Effector memory CD8-positive, alpha-beta T cell (primary cell): ENCODE measurements at regions not wholly inside any gene's neighbourhood (a gene's known extent, or its start where the extent isn't known, plus 50 kb on each side); places are given as distances from the start of the nearest gene placed in this dataset.
"Not testable (repeated sequence)": the region's sequence is repeated elsewhere in the genome, so short reads cannot be mapped to it uniquely, and the experiment has no call there.

Experiments used
- ATAC-seq: fragments of 150-1000 bp; cut with Tn5 transposase; replicated peaks from 2 replicates; pipeline ENCODE4 v1.10.0; 2021; ENCODE audit warnings: mild to moderate bottlenecking, moderate library complexity
- DNase-seq, 3 experiments: peaks; one replicate each; pipeline ENCODE4 v3.0.0; 2021
- H3K27ac Mint-ChIP-seq, 2 donors: one replicate each; pipeline ENCODE4 v1.8.0; 2022; ENCODE audit warnings: mild to moderate bottlenecking in 2 of 2, mixed read lengths in 2 of 2, moderate library complexity in 2 of 2
- H3K27me3 Mint-ChIP-seq, 2 donors: one replicate each; pipeline ENCODE4 v1.8.0; 2022; ENCODE audit warnings: mixed read lengths in 2 of 2
- H3K36me3 Mint-ChIP-seq: one replicate; pipeline ENCODE4 v1.8.0; 2022; ENCODE audit warnings: mild to moderate bottlenecking, moderate library complexity, mixed read lengths; ENCODE audit not compliant: insufficient read depth
- H3K4me1 Mint-ChIP-seq, 2 donors: one replicate each; pipeline ENCODE4 v1.8.0; 2022; ENCODE audit warnings: low read depth in 2 of 2, mixed read lengths in 2 of 2
- H3K4me3 Mint-ChIP-seq, 2 donors: one replicate each; pipeline ENCODE4 v1.8.0; 2022; ENCODE audit warnings: mild to moderate bottlenecking in 2 of 2, mixed read lengths in 2 of 2, moderate library complexity in 2 of 2
- H3K9me3 Mint-ChIP-seq, 2 donors: one replicate each; pipeline ENCODE4 v1.8.0; 2022; ENCODE audit warnings: mixed read lengths in 2 of 2

DNA sequence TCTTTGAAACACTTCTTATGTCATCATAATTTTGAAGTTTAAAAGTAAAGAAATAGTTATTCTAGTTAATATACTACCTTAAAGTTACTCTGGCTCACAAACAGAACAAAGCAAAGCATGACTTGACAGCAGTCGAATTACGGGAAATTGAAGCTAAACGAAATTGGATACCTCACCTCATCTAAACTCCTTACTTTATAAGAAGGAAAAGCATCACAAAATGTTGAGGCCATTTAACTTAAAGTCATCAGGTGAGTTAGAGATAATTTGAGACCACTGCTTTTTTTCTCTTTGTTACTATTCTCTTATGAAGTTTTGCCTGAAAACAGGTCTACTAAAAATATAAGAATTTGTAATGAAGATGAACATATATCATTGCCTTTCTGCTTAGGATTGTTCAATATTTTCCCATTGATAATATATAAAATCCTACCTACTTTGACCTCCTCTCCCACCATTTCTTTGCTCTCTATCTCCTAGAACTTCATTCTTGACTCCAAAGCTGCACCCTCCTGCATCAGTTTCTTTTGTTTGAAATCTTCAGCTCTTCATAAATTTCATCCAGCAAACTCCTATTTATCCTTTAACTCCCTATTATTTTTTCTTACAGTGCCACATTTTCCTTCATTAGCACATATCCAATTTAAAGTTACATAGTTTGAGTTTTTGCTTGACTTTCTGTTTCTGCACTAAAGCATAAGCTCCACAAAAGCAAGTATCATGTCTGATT is 510.7 kb upstream of the ZNF337 start:
- ATAC-seq (no peak), DNase-seq (no peak)
- no peaks in the 10 kb centered on the region for H3K9me3 Mint-ChIP-seq
- H3K27me3 Mint-ChIP-seq, result peaks cover 23 to 38% of the 10 kb centered on the region in 2 donors
- H3K36me3 Mint-ChIP-seq, result no peaks in the 10 kb centered on the region
- no peak overlapping the region for H3K27ac Mint-ChIP-seq
- no peaks in the 10 kb centered on the region for H3K4me1 Mint-ChIP-seq
- peak overlapping the region in 1 of 2 donors; percentile 3 for H3K4me3 Mint-ChIP-seq

DNA sequence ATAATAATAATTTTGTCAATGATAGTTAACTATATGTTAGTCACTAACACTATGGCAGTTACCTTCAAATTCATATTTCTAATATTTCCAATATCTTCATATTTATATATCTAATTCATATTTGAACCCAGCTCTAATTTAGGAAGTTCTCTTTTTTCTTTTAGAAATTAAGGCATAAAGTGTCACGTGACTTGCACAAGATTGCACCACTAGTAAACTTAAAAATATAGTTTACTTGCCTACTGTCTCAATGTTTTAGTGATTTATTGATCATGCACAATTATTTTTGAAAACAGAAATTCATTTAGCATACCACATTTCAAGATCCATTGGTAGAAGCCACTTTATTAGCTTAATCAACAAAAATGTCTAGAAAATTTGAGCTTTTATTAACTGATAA is 508.7 kb upstream of the ZNF337 start:
- no peak for DNase-seq
- peaks cover 0 to 4% of the 10 kb centered on the region in 2 donors for H3K9me3 Mint-ChIP-seq
- no peaks in the 10 kb centered on the region for H3K36me3 Mint-ChIP-seq
- H3K27ac Mint-ChIP-seq, result no peak overlapping the region
- no peak overlapping the region for H3K4me3 Mint-ChIP-seq
- no peak for ATAC-seq
- H3K27me3 Mint-ChIP-seq, result peaks cover 22 to 31% of the 10 kb centered on the region in 2 donors
- H3K4me1 Mint-ChIP-seq, result no peaks in the 10 kb centered on the region

DNA sequence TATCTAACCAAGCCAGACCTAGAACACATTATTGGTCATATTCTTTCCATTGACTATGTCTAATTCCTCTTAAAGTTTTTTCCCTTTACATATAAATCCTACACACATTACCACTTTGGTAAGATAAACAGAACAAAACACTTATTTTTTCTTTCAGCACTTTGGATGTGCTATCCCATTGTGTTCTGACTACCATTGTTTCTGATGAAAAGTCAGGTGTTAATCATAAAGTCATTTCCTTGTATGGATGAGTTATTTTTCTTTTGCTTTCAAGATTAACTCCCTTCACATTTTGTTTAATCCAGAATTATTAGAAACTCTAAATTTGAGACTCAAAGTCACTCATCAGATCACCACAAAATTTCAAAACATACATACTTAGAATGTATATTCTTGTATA is 504.4 kb upstream of the ZNF337 start:
- H3K4me1 Mint-ChIP-seq, ATAC-seq, H3K36me3 Mint-ChIP-seq, H3K9me3 Mint-ChIP-seq, H3K27me3 Mint-ChIP-seq, H3K27ac Mint-ChIP-seq, DNase-seq, H3K4me3 Mint-ChIP-seq: not testable (repeated sequence)

DNA sequence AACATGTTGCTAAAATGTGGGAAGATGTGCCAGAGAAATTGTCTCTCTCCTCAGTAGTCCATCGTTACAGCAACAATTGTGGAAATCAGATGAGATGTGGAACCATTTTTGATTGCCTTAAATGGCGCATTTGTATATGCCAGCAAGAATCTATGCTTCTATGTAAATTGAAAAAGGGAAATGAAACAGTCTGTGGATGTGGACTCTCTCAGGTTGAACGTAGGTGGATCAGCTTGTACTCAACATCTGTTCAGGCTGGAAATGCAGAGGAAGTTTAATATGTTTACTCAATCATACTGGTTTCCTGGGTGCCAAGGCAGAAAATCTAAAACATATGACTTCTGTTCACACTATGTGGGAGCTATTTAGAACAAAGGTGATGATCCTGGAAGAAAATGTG is 490.7 kb upstream of the ZNF337 start:
- ATAC-seq, result not testable (repeated sequence)

DNA sequence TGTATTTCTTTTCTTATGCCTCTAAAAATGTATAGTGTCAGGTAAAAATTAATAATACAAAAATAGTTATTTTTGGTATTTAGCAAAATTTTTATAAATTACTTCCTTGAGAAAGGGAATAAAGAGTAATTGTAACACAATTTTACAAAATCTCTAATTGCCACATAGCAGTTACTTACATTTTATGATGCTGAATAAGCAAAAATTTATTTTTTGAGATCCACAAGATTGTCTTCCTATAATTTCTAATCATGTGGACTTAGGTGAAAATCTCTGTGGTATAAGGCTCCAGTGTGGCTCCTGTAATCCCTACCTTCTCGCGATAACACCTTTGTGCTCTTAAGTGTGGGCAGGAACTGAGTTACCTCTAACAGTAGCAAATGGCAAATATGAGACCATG is 487.1 kb upstream of the ZNF337 start:
- not testable (repeated sequence) for H3K36me3 Mint-ChIP-seq, ATAC-seq, H3K4me1 Mint-ChIP-seq, H3K4me3 Mint-ChIP-seq, DNase-seq, H3K27ac Mint-ChIP-seq, H3K9me3 Mint-ChIP-seq
- peaks cover 0 to 17% of the 10 kb centered on the region in 2 donors for H3K27me3 Mint-ChIP-seq

More for the DNA sequence above, 490.7 kb upstream of the ZNF337 start:
- not testable (repeated sequence) for H3K4me3 Mint-ChIP-seq, H3K36me3 Mint-ChIP-seq, H3K27ac Mint-ChIP-seq, H3K4me1 Mint-ChIP-seq, DNase-seq, H3K27me3 Mint-ChIP-seq, H3K9me3 Mint-ChIP-seq

DNA sequence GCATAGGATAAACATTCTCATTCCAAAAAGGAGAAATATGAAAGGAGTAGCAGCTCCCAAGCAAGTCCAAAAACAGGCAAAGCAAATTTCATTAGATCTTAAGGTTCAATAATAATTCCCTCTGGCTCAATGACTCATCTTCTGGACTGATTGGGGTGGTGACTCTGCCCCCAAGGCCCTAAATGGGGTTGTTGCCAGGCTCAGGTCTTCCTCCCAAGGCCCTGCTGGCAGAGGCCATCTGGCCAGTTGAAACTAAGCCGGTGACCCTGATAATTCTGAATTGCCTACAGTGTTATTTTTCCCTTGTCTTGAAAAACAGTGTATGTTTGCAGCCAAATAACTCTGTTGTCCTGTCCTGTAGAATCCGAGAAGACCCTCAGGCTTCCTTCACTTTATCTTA is 484.7 kb upstream of the ZNF337 start:
- Mint-ChIP-seq H3K27me3 (peaks cover 0 to 11% of the 10 kb centered on the region in 2 donors), H3K27ac (peak overlapping the region in 1 of 2 donors; percentile 2)
- H3K4me3 Mint-ChIP-seq, ATAC-seq, H3K9me3 Mint-ChIP-seq, H3K4me1 Mint-ChIP-seq, DNase-seq, H3K36me3 Mint-ChIP-seq: not testable (repeated sequence)

DNA sequence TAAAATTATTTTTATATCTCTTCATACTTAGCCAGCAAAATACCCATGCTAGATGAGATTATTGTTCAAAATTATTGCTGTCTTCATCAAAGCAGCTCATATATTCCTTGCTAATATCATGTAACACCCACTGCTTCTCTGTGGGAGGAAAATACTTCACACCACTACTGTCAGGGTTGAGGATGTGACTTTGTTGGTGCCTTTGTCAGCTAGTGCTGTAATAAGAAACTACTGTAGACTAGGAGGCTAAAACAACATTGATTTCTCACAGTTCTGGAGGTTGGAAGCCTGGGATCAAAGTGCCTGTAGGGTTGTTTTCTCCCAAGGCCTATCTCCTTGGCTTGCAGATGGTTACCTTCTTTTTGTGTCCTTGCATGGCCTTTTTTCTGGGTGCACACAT is 475.2 kb upstream of the ZNF337 start:
- not testable (repeated sequence) for H3K36me3 Mint-ChIP-seq, H3K27ac Mint-ChIP-seq, H3K4me1 Mint-ChIP-seq, H3K4me3 Mint-ChIP-seq, ATAC-seq, H3K27me3 Mint-ChIP-seq, DNase-seq, H3K9me3 Mint-ChIP-seq

DNA sequence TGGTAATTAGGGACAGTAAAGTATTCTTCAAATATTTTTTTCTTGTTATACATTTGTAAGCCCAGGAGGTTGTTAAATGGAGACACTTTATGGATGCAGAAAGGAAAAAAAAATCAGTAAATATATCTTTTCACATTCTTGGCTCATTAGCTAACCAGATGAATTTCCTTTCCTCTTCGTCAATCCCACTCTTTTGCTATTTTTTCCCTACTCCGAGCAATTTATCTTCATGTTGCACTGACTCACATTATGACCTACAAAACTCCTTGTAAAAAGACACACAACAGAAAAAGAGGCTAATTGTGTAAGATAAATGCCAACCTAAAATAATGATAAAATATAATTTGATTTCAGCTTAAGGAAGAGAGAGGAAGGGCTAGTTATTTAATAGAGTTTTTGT is 472.9 kb upstream of the ZNF337 start:
- ATAC-seq, result no peak
- Mint-ChIP-seq H3K4me3 (no peak overlapping the region), H3K4me1 (no peaks in the 10 kb centered on the region), H3K27ac (no peak overlapping the region), H3K36me3 (no peaks in the 10 kb centered on the region), H3K9me3 (no peaks in the 10 kb centered on the region), H3K27me3 (peaks cover 0 to 10% of the 10 kb centered on the region in 2 donors)
- DNase-seq, result no peak

DNA sequence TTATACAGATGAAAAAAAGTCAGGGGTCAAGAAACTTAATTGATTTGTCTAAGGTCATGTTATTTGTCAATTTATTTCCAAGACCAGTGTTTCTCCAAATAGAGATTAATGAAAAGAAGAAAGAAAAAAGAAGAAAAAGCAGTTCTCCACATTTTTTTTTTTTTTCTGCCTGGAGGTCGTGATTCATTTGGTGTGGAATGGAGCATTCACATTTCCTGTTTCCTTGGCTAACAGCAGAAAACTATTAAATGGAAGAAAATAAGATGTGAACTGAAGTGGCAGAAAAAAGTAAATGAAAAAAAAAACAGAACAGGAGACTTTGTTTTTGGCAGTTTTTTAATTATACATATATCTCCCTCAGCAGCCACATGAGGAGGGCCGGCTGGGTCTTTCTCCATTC is 470.8 kb upstream of the ZNF337 start:
- Mint-ChIP-seq H3K27ac (no peak overlapping the region), H3K27me3 (peaks cover 9 to 18% of the 10 kb centered on the region in 2 donors), H3K4me1 (no peaks in the 10 kb centered on the region), H3K36me3 (no peaks in the 10 kb centered on the region), H3K9me3 (no peaks in the 10 kb centered on the region), H3K4me3 (no peak overlapping the region)
- no peak for ATAC-seq
- DNase-seq, result no peak

DNA sequence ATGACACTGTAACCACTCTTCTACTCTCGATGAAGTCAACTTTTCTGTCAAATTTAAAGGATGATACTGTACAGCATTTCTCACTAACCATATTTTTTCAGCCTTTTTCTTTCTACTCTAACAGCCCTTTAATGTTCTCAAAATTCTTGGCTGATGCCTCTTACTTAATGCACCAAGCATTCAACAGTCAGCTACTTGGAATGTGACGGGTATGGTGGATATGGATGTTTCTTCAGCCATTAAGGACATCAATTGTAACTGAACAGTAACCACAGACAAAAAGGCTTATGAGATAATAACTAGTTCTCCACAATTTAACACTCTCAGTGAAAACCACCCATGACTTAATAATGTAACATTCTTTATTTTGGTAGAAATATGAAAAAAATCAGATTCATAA is 467.2 kb upstream of the ZNF337 start:
- Mint-ChIP-seq H3K27ac (no peak overlapping the region), H3K4me1 (no peaks in the 10 kb centered on the region), H3K27me3 (peaks cover 9 to 14% of the 10 kb centered on the region in 2 donors), H3K9me3 (no peaks in the 10 kb centered on the region), H3K4me3 (no peak overlapping the region), H3K36me3 (no peaks in the 10 kb centered on the region)
- ATAC-seq, result no peak
- no peak for DNase-seq

DNA sequence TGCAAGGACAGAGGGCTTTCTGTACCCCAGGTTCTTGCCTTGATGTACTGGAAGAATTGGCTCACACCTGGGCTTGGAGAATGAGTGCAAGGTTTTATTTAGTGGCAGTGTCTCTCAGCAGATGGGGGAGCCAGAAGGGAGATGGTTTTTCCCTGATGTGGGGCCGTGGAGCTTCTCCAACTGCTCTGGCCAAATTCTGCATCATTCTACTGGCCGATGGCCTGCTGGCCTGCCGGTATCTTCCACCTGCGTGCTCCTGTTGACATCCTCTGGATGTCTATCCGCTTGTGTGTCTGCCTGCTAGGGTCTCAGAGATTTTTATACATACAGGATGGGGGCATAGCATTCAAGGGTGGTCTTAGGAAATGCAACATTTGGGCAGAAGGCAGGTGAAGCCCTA is 466.5 kb upstream of the ZNF337 start:
- H3K36me3 Mint-ChIP-seq, DNase-seq, H3K9me3 Mint-ChIP-seq, H3K4me3 Mint-ChIP-seq, ATAC-seq, H3K27ac Mint-ChIP-seq, H3K4me1 Mint-ChIP-seq: not testable (repeated sequence)
- peaks cover 9 to 14% of the 10 kb centered on the region in 2 donors for H3K27me3 Mint-ChIP-seq

DNA sequence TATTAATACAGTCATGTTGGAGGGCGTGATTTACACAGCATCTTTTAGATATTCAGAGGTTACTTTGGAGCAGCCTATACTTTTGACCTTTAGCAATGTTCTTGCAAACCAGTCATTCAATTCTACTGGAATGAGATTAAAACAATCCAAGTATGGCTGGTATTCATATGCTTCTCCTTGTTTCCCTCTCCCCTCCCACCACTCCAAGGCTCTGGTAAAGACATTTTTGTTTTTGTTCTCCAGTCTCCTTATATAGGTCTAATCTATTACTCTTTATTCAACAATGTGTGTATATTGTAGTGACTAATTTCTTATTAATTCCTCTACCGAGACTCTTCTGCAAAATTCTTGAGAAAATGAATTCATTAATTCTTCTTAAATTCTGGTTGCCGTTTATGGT is 465.1 kb upstream of the ZNF337 start:
- not testable (repeated sequence) for ATAC-seq, H3K4me3 Mint-ChIP-seq, H3K36me3 Mint-ChIP-seq, H3K27ac Mint-ChIP-seq, H3K27me3 Mint-ChIP-seq, DNase-seq, H3K9me3 Mint-ChIP-seq, H3K4me1 Mint-ChIP-seq

DNA sequence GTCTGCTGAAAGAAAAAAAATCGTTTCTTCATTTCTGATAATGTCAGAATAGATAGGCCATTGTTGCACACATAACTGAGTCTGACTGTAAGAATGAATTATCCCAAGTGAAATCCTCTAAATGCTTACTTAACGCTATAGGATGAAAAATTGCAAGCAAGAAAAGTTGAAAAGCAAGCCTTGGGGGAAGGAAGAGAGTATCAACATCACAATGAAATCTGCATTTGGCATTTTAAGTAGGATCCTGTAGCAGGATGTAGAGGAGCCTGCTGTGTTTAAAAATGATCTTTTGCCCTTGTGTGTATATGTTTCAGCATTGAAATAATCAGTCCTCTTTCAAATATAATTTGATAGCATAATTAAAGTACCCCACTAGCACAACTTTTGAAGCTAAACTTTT is 464.3 kb upstream of the ZNF337 start:
- H3K36me3 Mint-ChIP-seq, H3K4me3 Mint-ChIP-seq, ATAC-seq, H3K9me3 Mint-ChIP-seq, DNase-seq, H3K27ac Mint-ChIP-seq, H3K4me1 Mint-ChIP-seq: not testable (repeated sequence)
- peaks cover 8 to 11% of the 10 kb centered on the region in 2 donors for H3K27me3 Mint-ChIP-seq

DNA sequence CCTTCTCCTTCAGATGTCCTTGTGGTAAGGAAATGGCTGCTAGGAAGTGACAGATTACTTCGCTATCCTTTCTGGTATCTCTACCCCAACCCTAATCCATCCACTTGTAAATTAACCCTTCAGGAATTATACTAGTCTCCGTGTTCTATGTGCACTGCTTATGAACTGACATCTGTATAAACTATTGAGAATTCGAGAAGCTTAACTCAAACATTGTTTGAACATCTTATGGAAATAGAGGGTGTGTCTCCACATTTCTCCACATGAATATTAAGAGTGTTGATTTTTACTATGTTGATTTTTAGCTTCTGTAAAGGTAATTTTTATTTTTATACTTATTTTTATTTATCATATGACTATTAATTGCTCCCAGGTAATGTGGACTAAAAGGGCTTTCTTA is 457.6 kb upstream of the ZNF337 start:
- Mint-ChIP-seq H3K4me1 (no peaks in the 10 kb centered on the region), H3K9me3 (no peaks in the 10 kb centered on the region), H3K4me3 (no peak overlapping the region), H3K27me3 (peaks cover 5 to 19% of the 10 kb centered on the region in 2 donors), H3K27ac (no peak overlapping the region), H3K36me3 (no peaks in the 10 kb centered on the region)
- DNase-seq (no peak), ATAC-seq (no peak)
